Trophoblast cell (in vitro differentiated cells and primary cell): ENCODE measurements at regions not wholly inside any gene's neighbourhood (a gene's known extent, or its start where the extent isn't known, plus 50 kb on each side); places are given as distances from the start of the nearest gene placed in this dataset.

ENCODE experiments used
- DNase-seq, 2 donors: peaks; one replicate each; pipeline ENCODE4 v3.0.0-alpha.2; 2016
- H2AFZ ChIP-seq: 2 replicates; pipeline ENCODE4 v1.6.1; 2013; ENCODE audit warnings: low read length, moderate library complexity, mild to moderate bottlenecking; ENCODE audit not compliant: insufficient read depth, poor library complexity
- H2AK5ac ChIP-seq: 2 replicates; pipeline ENCODE4 v1.6.1; 2013; ENCODE audit warnings: mild to moderate bottlenecking, low read length
- H2BK120ac ChIP-seq: 2 replicates; pipeline ENCODE4 v1.6.1; 2013; ENCODE audit warnings: low read length, mild to moderate bottlenecking, moderate library complexity; ENCODE audit not compliant: insufficient read depth, poor library complexity
- H2BK12ac ChIP-seq: 2 replicates; pipeline ENCODE4 v1.6.1; 2013; ENCODE audit warnings: mild to moderate bottlenecking, low read length, moderate library complexity
- H2BK5ac ChIP-seq: 2 replicates; pipeline ENCODE4 v1.6.1; 2013; ENCODE audit warnings: low read length, low read depth, moderate library complexity, mild to moderate bottlenecking; ENCODE audit not compliant: poor library complexity
- H3K14ac ChIP-seq: 2 replicates; pipeline ENCODE4 v1.6.1; 2013; ENCODE audit warnings: mild to moderate bottlenecking, low read length
- H3K18ac ChIP-seq: 2 replicates; pipeline ENCODE4 v1.6.1; 2013; ENCODE audit warnings: mild to moderate bottlenecking, low read length
- H3K23ac ChIP-seq: 2 replicates; pipeline ENCODE4 v1.6.1; 2013; ENCODE audit warnings: low read length
- H3K27ac ChIP-seq: 2 replicates; pipeline ENCODE4 v1.5.1; 2013; ENCODE audit warnings: low read depth, mild to moderate bottlenecking, inconsistent platforms, low read length, moderate library complexity
- H3K27me3 ChIP-seq: 2 replicates; pipeline ENCODE4 v1.6.1; 2013; ENCODE audit warnings: inconsistent platforms, mild to moderate bottlenecking, low read length, moderate library complexity; ENCODE audit not compliant: insufficient read depth
- H3K36me3 ChIP-seq, 2 experiments: 1 replicate in 1 of 2; 2 replicates in 1 of 2; pipeline ENCODE4 v1.6.1; 2013; ENCODE audit warnings: low read length in 2 of 2, mild to moderate bottlenecking in 2 of 2, moderate library complexity in 1 of 2; ENCODE audit not compliant: insufficient read depth in 2 of 2, control insufficient read depth in 1 of 2
- H3K4ac ChIP-seq: 2 replicates; pipeline ENCODE4 v1.6.1; 2013; ENCODE audit warnings: low read depth, mild to moderate bottlenecking, low read length, moderate library complexity
- H3K4me1 ChIP-seq, 2 experiments: 1 replicate in 1 of 2; 2 replicates in 1 of 2; pipeline ENCODE4 v1.6.1; 2013; ENCODE audit warnings: low read length in 2 of 2, mild to moderate bottlenecking in 2 of 2, moderate library complexity in 1 of 2; ENCODE audit not compliant: insufficient read depth in 2 of 2, control insufficient read depth in 1 of 2
- H3K4me2 ChIP-seq: 2 replicates; pipeline ENCODE4 v1.6.1; 2013; ENCODE audit warnings: inconsistent platforms, mild to moderate bottlenecking, low read length, moderate library complexity
- H3K4me3 ChIP-seq: 2 replicates; pipeline ENCODE4 v1.5.1; 2013; ENCODE audit warnings: mild to moderate bottlenecking, low read depth, low read length, inconsistent platforms
- H3K79me1 ChIP-seq: one replicate; pipeline ENCODE4 v1.6.1; 2013; ENCODE audit warnings: low read length
- H3K79me2 ChIP-seq: 2 replicates; pipeline ENCODE4 v1.6.1; 2013; ENCODE audit warnings: low read length, mild to moderate bottlenecking; ENCODE audit not compliant: control insufficient read depth, insufficient read depth, poor library complexity
- H3K9ac ChIP-seq: 2 replicates; pipeline ENCODE4 v1.6.1; 2013; ENCODE audit warnings: mild to moderate bottlenecking, low read length
- H3K9me3 ChIP-seq: 2 replicates; pipeline ENCODE4 v1.6.1; 2013; ENCODE audit warnings: low read depth, mild to moderate bottlenecking, control low read depth, inconsistent platforms, low read length; ENCODE audit not compliant: insufficient read depth
- H4K12ac ChIP-seq: 2 replicates; pipeline ENCODE4 v1.6.1; 2013; ENCODE audit warnings: low read depth, mild to moderate bottlenecking, low read length, moderate library complexity
- H4K8ac ChIP-seq: 2 replicates; pipeline ENCODE4 v1.6.1; 2013; ENCODE audit warnings: low read depth, mild to moderate bottlenecking, low read length, moderate library complexity
- H4K91ac ChIP-seq: one replicate; pipeline ENCODE4 v1.6.1; 2013; ENCODE audit warnings: low read depth, mild to moderate bottlenecking, low read length, moderate library complexity
- WGBS: extraction: QIAGEN DNeasy Blood & Tissue Kit; methylation state at CpG from one replicate; pipeline ENCODE4 v1.1.7; 2013; ENCODE audit warnings: missing lambda C conversion rate; ENCODE audit not compliant: insufficient read length, insufficient coverage; ENCODE audit errors: extremely low coverage; 5-methylcytosine and 5-hydroxymethylcytosine counted together

DNA sequence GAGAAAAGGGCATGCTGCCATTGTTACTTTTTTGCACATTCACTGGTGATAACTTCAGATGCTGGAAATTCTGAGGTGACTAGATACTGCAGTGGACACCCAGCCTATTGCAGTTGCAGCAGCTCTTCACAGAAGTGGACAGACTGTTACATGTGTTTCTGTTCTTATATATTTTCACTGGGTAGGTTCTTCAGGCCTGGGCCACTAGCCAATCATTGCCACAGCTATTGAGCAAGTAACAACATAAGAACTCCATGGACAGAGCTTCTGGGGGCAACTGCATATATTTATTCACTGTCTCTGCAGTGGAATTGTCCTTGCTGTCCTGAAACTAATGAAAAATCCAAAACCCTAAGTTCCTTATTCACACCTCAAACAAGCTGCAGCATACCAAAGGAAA, 938.6 kb upstream of the AMELY start:
- no peak overlapping the region for H2AK5ac ChIP-seq
- no peak for DNase-seq
- H2BK120ac ChIP-seq, result no peak overlapping the region
- H4K8ac ChIP-seq, result no peak overlapping the region
- no peak overlapping the region for H3K4ac ChIP-seq
- no peaks in the 10 kb centered on the region for H3K27me3 ChIP-seq
- H3K4me1 ChIP-seq, result no peaks in the 10 kb centered on the region
- H3K4me3 ChIP-seq, result no peak overlapping the region
- no peaks in the 10 kb centered on the region for H3K79me1 ChIP-seq
- no peak overlapping the region for H3K4me2 ChIP-seq
- no peak overlapping the region for H3K14ac ChIP-seq
- no peaks in the 10 kb centered on the region for H3K9me3 ChIP-seq
- no peak overlapping the region for H2BK12ac ChIP-seq
- no peak overlapping the region for H3K27ac ChIP-seq
- H3K36me3 ChIP-seq, result no peaks in the 10 kb centered on the region
- no peak overlapping the region for H4K91ac ChIP-seq
- no peak overlapping the region for H2BK5ac ChIP-seq
- no peak overlapping the region for H3K23ac ChIP-seq
- no peak overlapping the region for H4K12ac ChIP-seq
- H3K79me2 ChIP-seq, result no peaks in the 10 kb centered on the region
- no peak overlapping the region for H3K18ac ChIP-seq
- H2AFZ ChIP-seq, result no peak overlapping the region
- H3K9ac ChIP-seq, result no peak overlapping the region

DNA sequence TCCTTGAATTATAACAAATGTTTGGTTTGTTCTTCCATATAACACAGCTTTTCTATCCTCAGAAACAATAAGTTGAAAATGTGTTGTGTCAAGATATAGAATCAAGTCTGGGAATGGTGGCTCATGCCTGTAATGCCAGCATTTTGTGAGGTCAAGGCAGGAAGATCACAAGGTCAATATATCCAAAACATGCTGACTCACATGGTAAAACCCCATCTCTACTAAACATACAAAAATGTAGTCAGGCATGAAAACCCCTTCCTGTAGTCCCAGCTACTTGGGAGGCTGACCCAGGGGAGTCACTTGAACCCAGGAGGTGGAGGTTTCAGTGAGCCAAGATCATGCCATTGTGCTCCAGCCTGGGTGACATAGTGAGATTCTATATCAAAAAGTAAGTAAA, 934.2 kb upstream of the AMELY start:
- Histone ChIP-seq H3K18ac (no peak overlapping the region), H3K79me2 (no peaks in the 10 kb centered on the region)
- DNase-seq, result no peak

DNA sequence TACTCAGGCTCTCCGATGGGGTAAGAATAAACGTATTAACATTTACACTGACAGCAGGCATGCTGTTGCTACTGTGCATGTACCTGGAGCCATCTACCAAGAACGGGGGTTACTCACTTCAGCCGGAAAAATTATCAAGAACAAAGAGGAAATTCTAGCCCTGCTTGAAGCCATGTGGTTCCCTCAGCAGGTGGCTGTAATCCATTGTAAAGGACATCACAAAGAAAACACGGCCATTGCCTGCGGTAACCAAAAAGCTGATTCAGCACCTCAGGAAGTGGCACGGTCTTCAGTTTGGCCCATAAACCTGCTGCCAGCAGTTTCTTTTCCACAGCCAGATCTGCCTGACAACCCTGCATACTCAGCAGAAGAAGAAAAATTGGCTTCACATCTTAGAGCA, 925.5 kb upstream of the AMELY start:
- Histone ChIP-seq H3K79me1 (peaks cover 6% of the 10 kb centered on the region), H2BK120ac (no peak overlapping the region), H3K79me2 (peaks cover 2% of the 10 kb centered on the region), H4K91ac (no peak overlapping the region), H3K4ac (no peak overlapping the region), H4K12ac (no peak overlapping the region), H2BK12ac (no peak overlapping the region), H3K4me2 (no peak overlapping the region), H3K14ac (no peak overlapping the region), H2AK5ac (no peak overlapping the region), H3K27me3 (no peaks in the 10 kb centered on the region), H3K18ac (no peak overlapping the region), H3K4me3 (no peak overlapping the region), H3K9ac (no peak overlapping the region), H2AFZ (no peak overlapping the region), H2BK5ac (no peak overlapping the region), H3K23ac (no peak overlapping the region), H3K4me1 (peaks cover 6 to 14% of the 10 kb centered on the region in 2 experiments), H3K36me3 (no peaks in the 10 kb centered on the region), H3K9me3 (no peaks in the 10 kb centered on the region), H3K27ac (no peak overlapping the region), H4K8ac (no peak overlapping the region)
- DNase-seq, result no peak
- WGBS, result no CpG with 5 or more reads among the region's 7 CpGs

More for the DNA sequence above, 934.2 kb upstream of the AMELY start:
- no peak overlapping the region for H4K91ac ChIP-seq
- H4K12ac ChIP-seq, result no peak overlapping the region
- H3K4ac ChIP-seq, result no peak overlapping the region
- no peak overlapping the region for H2BK5ac ChIP-seq
- no peaks in the 10 kb centered on the region for H3K4me1 ChIP-seq
- no peak overlapping the region for H3K9ac ChIP-seq
- H2AK5ac ChIP-seq, result no peak overlapping the region
- no peak overlapping the region for H3K4me3 ChIP-seq
- H3K27me3 ChIP-seq, result no peaks in the 10 kb centered on the region
- H3K27ac ChIP-seq, result no peak overlapping the region
- H3K14ac ChIP-seq, result no peak overlapping the region
- no peak overlapping the region for H2BK12ac ChIP-seq
- no peak overlapping the region for H3K4me2 ChIP-seq
- no peaks in the 10 kb centered on the region for H3K79me1 ChIP-seq
- no peaks in the 10 kb centered on the region for H3K9me3 ChIP-seq
- no peak overlapping the region for H3K23ac ChIP-seq
- no peak overlapping the region for H4K8ac ChIP-seq
- H2AFZ ChIP-seq, result no peak overlapping the region
- no peaks in the 10 kb centered on the region for H3K36me3 ChIP-seq
- H2BK120ac ChIP-seq, result no peak overlapping the region

DNA sequence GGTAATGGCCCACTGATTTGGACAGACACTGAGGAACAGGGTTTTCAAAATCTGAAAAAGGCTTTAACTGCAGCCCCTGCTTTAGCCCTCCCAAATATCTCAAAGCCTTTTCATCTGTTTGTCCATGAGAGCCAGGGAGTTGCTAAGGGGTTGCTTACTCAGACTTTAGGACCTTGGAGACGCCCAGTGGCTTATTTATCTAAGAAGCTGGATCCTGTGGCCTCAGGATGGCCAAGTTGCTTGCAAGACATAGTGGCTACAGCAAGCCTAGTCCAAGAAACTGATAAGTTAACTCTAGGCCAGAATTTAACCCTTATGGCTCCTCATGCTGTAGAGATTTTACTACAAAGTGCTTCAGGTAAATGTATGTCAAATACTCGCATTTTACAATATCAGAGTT, 924.8 kb upstream of the AMELY start:
- no CpG with 5 or more reads among the region's 2 CpGs for WGBS
- no peak overlapping the region for H3K9ac ChIP-seq
- H4K91ac ChIP-seq, result no peak overlapping the region

More for the DNA sequence above, 924.8 kb upstream of the AMELY start:
- Histone ChIP-seq H3K9me3 (no peaks in the 10 kb centered on the region), H4K8ac (no peak overlapping the region), H2BK5ac (no peak overlapping the region), H3K36me3 (no peaks in the 10 kb centered on the region), H3K23ac (no peak overlapping the region), H3K79me2 (peaks cover 2% of the 10 kb centered on the region), H2BK12ac (no peak overlapping the region), H3K79me1 (peaks cover 7% of the 10 kb centered on the region), H3K4me1 (peaks cover 6 to 14% of the 10 kb centered on the region in 2 experiments), H3K27me3 (no peaks in the 10 kb centered on the region), H3K18ac (no peak overlapping the region), H3K4me3 (no peak overlapping the region), H3K4me2 (no peak overlapping the region), H3K14ac (no peak overlapping the region), H3K4ac (no peak overlapping the region), H4K12ac (no peak overlapping the region), H2AK5ac (no peak overlapping the region), H2BK120ac (no peak overlapping the region), H3K27ac (no peak overlapping the region), H2AFZ (no peak overlapping the region)
- DNase-seq, result no peak
